Mesendoderm (in vitro differentiated cells): ENCODE measurements at regions not wholly inside any gene's neighbourhood (a gene's known extent, or its start where the extent isn't known, plus 50 kb on each side); places are given as distances from the start of the nearest gene placed in this dataset.

ENCODE experiments used
- DNase-seq: peaks from one replicate; pipeline ENCODE4 v3.0.0; 2013
- H2AK5ac ChIP-seq: 2 replicates; pipeline ENCODE4 v1.6.1; 2013; ENCODE audit warnings: low read length, inconsistent platforms
- H2BK120ac ChIP-seq: 2 replicates; pipeline ENCODE4 v1.6.1; 2013; ENCODE audit warnings: low read depth, mild to moderate bottlenecking, low read length, moderate library complexity, mixed read lengths
- H2BK15ac ChIP-seq: replicated peaks from 2 replicates; pipeline ENCODE4 v1.6.1; 2013; ENCODE audit warnings: low read depth, mild to moderate bottlenecking, moderate library complexity
- H2BK5ac ChIP-seq: 2 replicates; pipeline ENCODE4 v1.6.1; 2013; ENCODE audit warnings: low read length, inconsistent platforms
- H3K18ac ChIP-seq: 2 replicates; pipeline ENCODE4 v1.6.1; 2013; ENCODE audit warnings: mild to moderate bottlenecking, low read length, mixed read lengths
- H3K23ac ChIP-seq: one replicate; pipeline ENCODE4 v1.6.1; 2013; ENCODE audit warnings: low read length
- H3K27ac ChIP-seq: 2 replicates; pipeline ENCODE4 v1.5.1; 2013; ENCODE audit warnings: low read depth, mild to moderate bottlenecking, inconsistent platforms, low read length, moderate library complexity
- H3K27me3 ChIP-seq: 2 replicates; pipeline ENCODE4 v1.6.1; 2013; ENCODE audit warnings: low read length, control low read depth, mild to moderate bottlenecking, inconsistent platforms; ENCODE audit not compliant: insufficient read depth, poor library complexity
- H3K36me3 ChIP-seq: 2 replicates; pipeline ENCODE4 v1.6.1; 2013; ENCODE audit warnings: low read length, inconsistent platforms; ENCODE audit not compliant: control insufficient read depth, insufficient read depth
- H3K4ac ChIP-seq: one replicate; pipeline ENCODE4 v1.6.1; 2013; ENCODE audit warnings: low read depth, mild to moderate bottlenecking, low read length, moderate library complexity
- H3K4me1 ChIP-seq: 2 replicates; pipeline ENCODE4 v1.6.1; 2013; ENCODE audit warnings: low read depth, low read length, inconsistent platforms; ENCODE audit not compliant: control insufficient read depth
- H3K4me2 ChIP-seq: 2 replicates; pipeline ENCODE4 v1.6.1; 2013; ENCODE audit warnings: low read length
- H3K4me3 ChIP-seq: 2 replicates; pipeline ENCODE4 v1.5.1; 2013; ENCODE audit warnings: mild to moderate bottlenecking, low read length
- H3K56ac ChIP-seq: one replicate; pipeline ENCODE4 v1.6.1; 2013; ENCODE audit warnings: low read length
- H3K79me1 ChIP-seq: 2 replicates; pipeline ENCODE4 v1.6.1; 2013; ENCODE audit warnings: low read length, inconsistent platforms
- H3K79me2 ChIP-seq: 2 replicates; pipeline ENCODE4 v1.6.1; 2013; ENCODE audit warnings: mild to moderate bottlenecking, low read length; ENCODE audit not compliant: control insufficient read depth, insufficient read depth
- H3K9ac ChIP-seq: 2 replicates; pipeline ENCODE4 v1.6.1; 2013; ENCODE audit warnings: low read length, inconsistent platforms
- H4K5ac ChIP-seq: one replicate; pipeline ENCODE4 v1.6.1; 2013; ENCODE audit warnings: low read length
- H4K8ac ChIP-seq: one replicate; pipeline ENCODE4 v1.6.1; 2013; ENCODE audit warnings: low read depth, mild to moderate bottlenecking, control low read depth, low read length, moderate library complexity
- WGBS: extraction: QIAGEN DNeasy Blood & Tissue Kit; methylation state at CpG from one replicate; pipeline ENCODE4 v1.1.7; 2013; ENCODE audit warnings: low lambda C conversion rate, missing lambda C conversion rate; ENCODE audit not compliant: insufficient coverage; ENCODE audit errors: extremely low coverage; 5-methylcytosine and 5-hydroxymethylcytosine counted together

DNA sequence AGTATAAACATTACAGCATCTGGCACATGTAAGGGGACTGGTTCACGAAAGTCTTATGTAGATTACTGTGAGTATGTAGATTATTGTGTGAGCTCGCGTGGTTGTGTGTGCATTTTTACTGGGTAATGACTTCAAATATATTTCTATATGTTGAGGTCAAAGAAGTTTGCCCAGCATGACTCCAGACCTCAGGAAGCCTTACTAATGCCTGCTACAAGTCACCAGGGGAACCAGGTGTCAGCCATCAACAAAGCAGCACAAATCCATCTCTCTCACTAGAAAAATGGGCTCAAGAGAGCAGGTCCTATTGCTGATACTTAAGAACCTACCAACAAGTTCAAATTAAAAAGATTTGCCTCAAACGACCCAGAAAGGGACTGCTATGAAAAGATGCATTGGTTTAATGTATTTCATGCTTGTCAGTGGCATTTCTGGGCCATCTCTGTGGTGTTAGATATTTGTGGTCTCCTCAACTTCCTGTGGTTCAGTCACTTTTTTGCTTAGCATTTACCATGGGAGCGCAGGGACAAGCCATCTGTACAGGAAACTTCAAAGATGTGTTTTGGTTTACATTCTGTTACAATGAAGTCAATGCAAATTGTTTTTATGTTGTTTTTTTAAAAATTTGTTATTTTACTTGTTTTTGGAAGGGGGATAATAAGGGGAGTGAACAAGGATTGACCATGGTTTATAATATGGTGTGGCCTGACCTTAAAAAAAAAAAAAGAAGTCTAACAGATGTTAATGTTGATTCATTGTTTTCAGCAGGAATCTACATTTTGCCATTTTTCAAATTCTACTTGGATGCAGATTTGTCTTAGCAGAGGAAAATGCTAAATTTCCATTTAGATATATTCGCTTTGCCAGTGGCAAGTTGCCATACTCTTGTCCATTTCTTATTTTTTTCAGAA is 172.1 kb upstream of the ADAMTS9 start:
- H4K8ac ChIP-seq, result no peak overlapping the region
- H3K23ac ChIP-seq, result no peak overlapping the region
- no peak overlapping the region for H3K18ac ChIP-seq
- no peaks in the 10 kb centered on the region for H3K27me3 ChIP-seq
- no peak overlapping the region for H3K4me3 ChIP-seq
- no CpG with 5 or more reads among the region's 6 CpGs for WGBS
- no peak overlapping the region for H4K5ac ChIP-seq
- H3K79me1 ChIP-seq, result no peaks in the 10 kb centered on the region
- H2BK5ac ChIP-seq, result no peak overlapping the region
- H3K79me2 ChIP-seq, result no peaks in the 10 kb centered on the region
- no peak overlapping the region for H2AK5ac ChIP-seq
- H3K4me2 ChIP-seq, result no peak overlapping the region
- no peak overlapping the region for H2BK120ac ChIP-seq
- H3K56ac ChIP-seq, result no peak overlapping the region
- no peaks in the 10 kb centered on the region for H3K4me1 ChIP-seq
- DNase-seq, result peak; percentile 30
- no peaks in the 10 kb centered on the region for H3K36me3 ChIP-seq
- no peak overlapping the region for H2BK15ac ChIP-seq
- no peak overlapping the region for H3K9ac ChIP-seq
- H3K27ac ChIP-seq, result no peak overlapping the region
- H3K4ac ChIP-seq, result no peak overlapping the region

DNA sequence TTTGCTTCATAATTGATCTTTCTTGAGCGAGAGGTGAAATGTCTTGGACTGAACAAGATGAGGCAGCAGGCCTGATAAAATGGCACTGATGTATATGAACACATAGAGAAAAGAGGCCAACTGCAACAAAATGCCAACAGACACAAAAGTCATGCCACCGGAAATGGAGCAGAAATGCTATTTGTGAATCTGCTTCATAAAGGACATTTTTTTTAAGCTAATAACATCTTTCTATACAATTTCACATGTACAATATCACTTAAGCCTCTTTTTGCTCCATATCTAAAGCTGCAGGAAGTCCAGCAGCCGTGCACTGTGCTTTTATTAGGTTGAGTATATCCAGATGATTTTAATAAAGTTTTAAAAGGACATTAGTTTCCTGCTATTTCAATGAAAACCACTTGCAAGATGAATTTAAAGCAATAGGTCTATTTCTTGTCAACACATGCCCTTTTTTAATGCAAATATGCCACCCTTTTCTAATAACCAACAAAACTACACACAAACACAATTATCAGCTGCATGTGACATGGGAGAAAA is 169.2 kb upstream of the ADAMTS9 start:
- Histone ChIP-seq H3K9ac (no peak overlapping the region), H3K4me3 (no peak overlapping the region), H3K23ac (no peak overlapping the region), H2BK5ac (no peak overlapping the region), H3K79me2 (no peaks in the 10 kb centered on the region), H3K4me1 (no peaks in the 10 kb centered on the region), H2BK15ac (no peak overlapping the region), H3K36me3 (no peaks in the 10 kb centered on the region), H2BK120ac (no peak overlapping the region), H3K56ac (no peak overlapping the region), H3K4me2 (no peak overlapping the region), H3K18ac (no peak overlapping the region), H3K4ac (no peak overlapping the region), H4K8ac (no peak overlapping the region), H4K5ac (no peak overlapping the region), H3K27ac (no peak overlapping the region), H2AK5ac (no peak overlapping the region), H3K79me1 (no peaks in the 10 kb centered on the region), H3K27me3 (no peaks in the 10 kb centered on the region)
- no peak for DNase-seq
- WGBS, result no CpG with 5 or more reads among the region's 3 CpGs

DNA sequence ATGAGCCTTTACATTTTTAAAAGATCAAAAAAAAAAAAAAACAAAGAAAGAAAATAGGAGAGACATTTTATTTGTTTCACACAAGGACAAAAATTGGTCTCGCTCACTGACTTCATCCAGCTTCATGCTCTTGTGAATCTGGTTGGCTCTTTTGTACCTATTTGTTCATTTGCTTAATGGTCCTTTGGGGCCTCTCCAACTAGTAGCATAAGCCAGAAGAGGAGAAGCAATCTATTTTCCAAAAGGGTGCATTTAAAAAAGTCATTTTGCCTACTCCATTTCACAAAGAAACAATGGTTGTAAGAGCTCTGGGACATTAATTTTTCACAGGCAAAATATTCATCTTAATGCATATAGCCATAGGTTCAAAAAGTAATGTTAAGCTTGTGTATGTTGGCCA is 168.3 kb upstream of the ADAMTS9 start:
- Histone ChIP-seq H3K23ac (no peak overlapping the region), H3K4ac (no peak overlapping the region), H4K8ac (no peak overlapping the region), H4K5ac (no peak overlapping the region), H2BK15ac (no peak overlapping the region), H2AK5ac (no peak overlapping the region), H3K4me3 (no peak overlapping the region), H2BK5ac (no peak overlapping the region), H3K18ac (no peak overlapping the region), H3K79me2 (no peaks in the 10 kb centered on the region), H3K4me2 (no peak overlapping the region), H3K56ac (no peak overlapping the region), H3K4me1 (no peaks in the 10 kb centered on the region), H3K27ac (no peak overlapping the region), H3K9ac (no peak overlapping the region), H3K27me3 (no peaks in the 10 kb centered on the region), H3K36me3 (no peaks in the 10 kb centered on the region), H3K79me1 (no peaks in the 10 kb centered on the region), H2BK120ac (no peak overlapping the region)
- DNase-seq, result no peak
- no CpG with 5 or more reads among the region's 1 CpG for WGBS

DNA sequence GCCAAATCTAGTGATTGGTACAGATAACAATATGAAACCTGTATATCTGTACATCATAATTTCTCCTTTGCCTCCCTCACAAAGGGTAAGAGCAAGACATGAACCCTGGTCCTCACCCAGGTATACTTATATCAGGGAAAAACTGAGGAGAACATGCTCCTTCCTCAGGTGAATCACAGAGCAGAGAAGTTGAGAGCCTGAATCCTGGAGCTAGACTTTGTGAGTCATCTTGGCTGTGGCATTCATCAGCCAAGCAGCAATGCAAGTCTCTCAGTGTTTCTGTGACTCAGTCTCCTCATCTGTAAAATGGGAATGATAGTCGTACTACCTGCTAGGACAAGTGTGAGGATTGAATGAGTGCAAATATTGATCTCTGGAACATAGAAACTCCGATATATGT is 165.7 kb upstream of the ADAMTS9 start:
- H3K9ac ChIP-seq, result no peak overlapping the region
- no peak overlapping the region for H3K4ac ChIP-seq
- no peaks in the 10 kb centered on the region for H3K36me3 ChIP-seq
- H3K56ac ChIP-seq, result no peak overlapping the region
- H3K4me3 ChIP-seq, result no peak overlapping the region
- no peak overlapping the region for H2BK15ac ChIP-seq
- no peak for DNase-seq
- no peak overlapping the region for H3K23ac ChIP-seq
- H2BK5ac ChIP-seq, result no peak overlapping the region
- no peak overlapping the region for H4K8ac ChIP-seq
- H3K79me2 ChIP-seq, result no peaks in the 10 kb centered on the region
- H3K27ac ChIP-seq, result no peak overlapping the region
- no peak overlapping the region for H4K5ac ChIP-seq
- H2AK5ac ChIP-seq, result no peak overlapping the region
- WGBS, result no CpG with 5 or more reads among the region's 2 CpGs
- H3K4me2 ChIP-seq, result no peak overlapping the region
- H3K4me1 ChIP-seq, result no peaks in the 10 kb centered on the region
- no peaks in the 10 kb centered on the region for H3K79me1 ChIP-seq
- no peaks in the 10 kb centered on the region for H3K27me3 ChIP-seq
- H2BK120ac ChIP-seq, result no peak overlapping the region
- no peak overlapping the region for H3K18ac ChIP-seq

DNA sequence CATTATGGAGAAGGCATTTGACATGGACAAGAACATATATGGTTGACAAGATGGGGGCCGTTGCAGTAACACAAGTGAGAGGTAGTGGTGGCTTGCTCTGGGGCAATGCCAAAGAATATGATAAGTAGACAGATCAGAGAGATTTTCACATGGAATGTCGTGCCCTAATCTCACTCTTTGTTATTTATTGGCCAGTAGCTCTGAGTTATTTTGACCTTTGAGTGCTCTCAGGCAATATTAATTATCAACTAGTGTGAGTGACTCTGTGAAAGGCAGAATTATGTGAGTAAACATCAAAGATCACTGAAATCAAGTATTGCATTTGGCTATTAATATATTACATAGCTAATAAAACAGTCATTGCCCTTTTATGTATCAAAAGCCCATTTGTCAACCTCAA is 164.9 kb upstream of the ADAMTS9 start:
- no peaks in the 10 kb centered on the region for H3K27me3 ChIP-seq

More for the DNA sequence above, 164.9 kb upstream of the ADAMTS9 start:
- Histone ChIP-seq H3K4ac (no peak overlapping the region), H3K79me1 (no peaks in the 10 kb centered on the region), H2BK5ac (no peak overlapping the region), H3K23ac (no peak overlapping the region), H2AK5ac (no peak overlapping the region), H3K56ac (no peak overlapping the region), H3K4me3 (no peak overlapping the region), H2BK15ac (no peak overlapping the region), H3K36me3 (no peaks in the 10 kb centered on the region), H3K4me1 (no peaks in the 10 kb centered on the region), H4K5ac (no peak overlapping the region), H2BK120ac (no peak overlapping the region), H3K4me2 (no peak overlapping the region), H3K18ac (no peak overlapping the region), H4K8ac (no peak overlapping the region), H3K27ac (no peak overlapping the region), H3K79me2 (no peaks in the 10 kb centered on the region), H3K9ac (no peak overlapping the region)
- WGBS, result no CpG with 5 or more reads among the region's 2 CpGs
- DNase-seq, result no peak
